Colon (tissue), 2 donors: ENCODE measurements at regions not wholly inside any gene's neighbourhood (a gene's known extent, or its start where the extent isn't known, plus 50 kb on each side); places are given as distances from the start of the nearest gene placed in this dataset.
"Not testable (repeated sequence)": the region's sequence is repeated elsewhere in the genome, so short reads cannot be mapped to it uniquely, and the experiment has no call there.

Experiments used
- FAIRE-seq: peaks from 2 replicates; lab custom pipeline; 2012; peaks lifted over from hg19 to GRCh38; lab: Jason Lieb, UNC
- donor health status: control.
- donor health status: control.

- no peak for FAIRE-seq
Observed at GRCh38 chrX:11836284-11836683, 78.2 kb downstream of the MSL3 start.

GRCh38 chrX:11837437-11837836 lies 79.4 kb downstream of the MSL3 start:
- FAIRE-seq, result no peak

GRCh38 chrX:11864171-11864570 lies 106.1 kb downstream of the MSL3 start:
- FAIRE-seq, result no peak

GRCh38 chrX:11867610-11868345 lies 109.7 kb downstream of the MSL3 start:
- no peak for FAIRE-seq

- no peak for FAIRE-seq
Observed at GRCh38 chrX:11870789-11871188, 112.8 kb downstream of the MSL3 start.

GRCh38 chrX:11881485-11882170 lies 123.6 kb downstream of the MSL3 start:
- peak; percentile 60 for FAIRE-seq

- no peak for FAIRE-seq
Observed at GRCh38 chrX:11886745-11887144, 128.7 kb downstream of the MSL3 start.

GRCh38 chrX:11887175-11887574 lies 129.1 kb downstream of the MSL3 start:
- FAIRE-seq, result no peak

GRCh38 chrX:11888421-11888820 lies 130.4 kb downstream of the MSL3 start:
- peak; percentile 60 for FAIRE-seq

- FAIRE-seq, result no peak
Observed at GRCh38 chrX:11889791-11890190, 131.8 kb downstream of the MSL3 start.

- no peak for FAIRE-seq
Observed at GRCh38 chrX:11890836-11891514, 132.9 kb downstream of the MSL3 start.

- peak; percentile 18 for FAIRE-seq
Observed at GRCh38 chrX:11893933-11894710, 136.1 kb downstream of the MSL3 start.

GRCh38 chrX:11899091-11899490 lies 141.1 kb downstream of the MSL3 start:
- FAIRE-seq, result no peak

GRCh38 chrX:11905933-11906332 lies 147.9 kb downstream of the MSL3 start:
- FAIRE-seq, result not testable (repeated sequence)

- FAIRE-seq, result peak; percentile 90
Observed at GRCh38 chrX:11908371-11908770, 150.3 kb downstream of the MSL3 start.

GRCh38 chrX:11913001-11913400 lies 155.0 kb downstream of the MSL3 start:
- FAIRE-seq, result no peak

GRCh38 chrX:11929476-11929875 lies 171.4 kb downstream of the MSL3 start:
- FAIRE-seq, result no peak

- no peak for FAIRE-seq
Observed at GRCh38 chrX:11932423-11932822, 174.4 kb downstream of the MSL3 start.

- FAIRE-seq, result no peak
Observed at GRCh38 chrX:11934089-11934488, 176.1 kb downstream of the MSL3 start.

- no peak for FAIRE-seq
Observed at GRCh38 chrX:11941571-11941970, 183.5 kb downstream of the MSL3 start.

- no peak for FAIRE-seq
Observed at GRCh38 chrX:11944501-11944900, 186.5 kb downstream of the MSL3 start.

GRCh38 chrX:11949291-11949690 lies 189.0 kb upstream of the FRMPD4 start:
- FAIRE-seq, result no peak
